SK-N-SH treated with all-trans-retinoic acid at 6 μM for 48 hours (cell line): ENCODE measurements at regions not wholly inside any gene's neighbourhood (a gene's known extent, or its start where the extent isn't known, plus 50 kb on each side); places are given as distances from the start of the nearest gene placed in this dataset.

ENCODE experiments used
- BACH2 ChIP-seq: fragments of 250-450 bp; sonication (Bioruptor Pico); IDR thresholded peaks from 2 replicates; pipeline ENCODE4 v1.9.0; 2021; ENCODE audit warnings: mild to moderate bottlenecking, borderline replicate concordance
- PATZ1 ChIP-seq: fragments of 250-450 bp; sonication (Bioruptor Pico); IDR thresholded peaks from 2 replicates; pipeline ENCODE4 v1.8.0; 2020; ENCODE audit warnings: mild to moderate bottlenecking, moderate library complexity, borderline replicate concordance
- SNAI2 ChIP-seq: fragments of 250-450 bp; sonication (Bioruptor Pico); IDR thresholded peaks from 2 replicates; pipeline ENCODE4 v1.5.0; 2020; ENCODE audit warnings: mild to moderate bottlenecking, moderate library complexity
- TCF4 ChIP-seq: fragments of 250-450 bp; sonication (Bioruptor Pico); IDR thresholded peaks from 2 replicates; pipeline ENCODE4 v1.8.0; 2021; ENCODE audit warnings: mild to moderate bottlenecking, moderate library complexity, borderline replicate concordance
- TOX ChIP-seq: fragments of 250-450 bp; sonication (Bioruptor Pico); IDR thresholded peaks from 2 replicates; pipeline ENCODE4 v1.8.0; 2021; ENCODE audit warnings: mild to moderate bottlenecking, moderate library complexity, borderline replicate concordance
- ZFP3 ChIP-seq: fragments of 250-450 bp; sonication (Bioruptor Pico); IDR thresholded peaks from 2 replicates; pipeline ENCODE4 v1.5.0; 2020; ENCODE audit warnings: mild to moderate bottlenecking, moderate library complexity
- ZNF70 ChIP-seq: fragments of 450-650 bp; formaldehyde crosslinking; IDR thresholded peaks from 2 replicates; pipeline ENCODE4 v1.5.0; 2020; ENCODE audit warnings: mild to moderate bottlenecking, moderate library complexity
- ZNF8 ChIP-seq: fragments of 450-650 bp; formaldehyde crosslinking; IDR thresholded peaks from 2 replicates; pipeline ENCODE4 v1.5.0; 2020; ENCODE audit warnings: mild to moderate bottlenecking, moderate library complexity
- TF ChIP-seq, protein P1 (sequence below): fragments of 250-450 bp; sonication (Bioruptor Pico); IDR thresholded peaks from 2 replicates; pipeline ENCODE4 v1.5.1; 2020; ENCODE audit warnings: low read depth, mild to moderate bottlenecking, moderate library complexity

DNA sequence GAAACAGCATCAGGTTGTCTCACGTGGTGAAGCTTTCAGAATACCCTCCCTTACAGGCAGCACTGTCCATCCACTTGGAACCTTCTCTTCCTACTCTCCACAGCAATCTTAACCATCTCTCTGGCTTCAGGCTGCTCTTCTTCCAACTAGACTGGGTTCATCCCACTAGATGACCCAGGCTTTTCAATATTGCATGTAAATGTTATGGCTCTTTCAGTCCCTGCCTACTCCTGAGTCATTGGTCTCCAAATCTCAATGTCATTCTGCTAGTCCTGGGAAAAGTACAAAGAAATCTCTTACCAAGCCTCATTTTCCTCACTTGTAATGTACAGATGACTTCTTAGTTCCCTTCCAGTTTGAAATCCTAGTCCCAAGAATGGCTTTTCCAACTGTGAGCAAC lies 109.7 kb upstream of the CTNNB1 start:
- TF ChIP-seq, protein P1, sequence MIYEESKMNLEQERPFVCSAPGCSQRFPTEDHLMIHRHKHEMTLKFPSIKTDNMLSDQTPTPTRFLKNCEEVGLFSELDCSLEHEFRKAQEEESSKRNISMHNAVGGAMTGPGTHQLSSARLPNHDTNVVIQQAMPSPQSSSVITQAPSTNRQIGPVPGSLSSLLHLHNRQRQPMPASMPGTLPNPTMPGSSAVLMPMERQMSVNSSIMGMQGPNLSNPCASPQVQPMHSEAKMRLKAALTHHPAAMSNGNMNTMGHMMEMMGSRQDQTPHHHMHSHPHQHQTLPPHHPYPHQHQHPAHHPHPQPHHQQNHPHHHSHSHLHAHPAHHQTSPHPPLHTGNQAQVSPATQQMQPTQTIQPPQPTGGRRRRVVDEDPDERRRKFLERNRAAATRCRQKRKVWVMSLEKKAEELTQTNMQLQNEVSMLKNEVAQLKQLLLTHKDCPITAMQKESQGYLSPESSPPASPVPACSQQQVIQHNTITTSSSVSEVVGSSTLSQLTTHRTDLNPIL (CRISPR knock-in tag): no peak
- no peak for TF ChIP-seq ZFP3
- TF ChIP-seq ZNF8 (CRISPR knock-in tag): no peak
- TF ChIP-seq ZNF70 (CRISPR knock-in tag): no peak
- no peak for TF ChIP-seq PATZ1 (CRISPR knock-in tag)
- TF ChIP-seq BACH2: no peak
- TF ChIP-seq TOX (CRISPR knock-in tag): no peak
- no peak for TF ChIP-seq TCF4 (CRISPR knock-in tag)
- TF ChIP-seq SNAI2 (CRISPR knock-in tag): no peak
